ENCODE measurements at regions not wholly inside any gene's neighbourhood (a gene's known extent, or its start where the extent isn't known, plus 50 kb on each side); places are given as distances from the start of the nearest gene placed in this dataset.
"Not testable (repeated sequence)": the region's sequence is repeated elsewhere in the genome, so short reads cannot be mapped to it uniquely, and the experiment has no call there.

DNA sequence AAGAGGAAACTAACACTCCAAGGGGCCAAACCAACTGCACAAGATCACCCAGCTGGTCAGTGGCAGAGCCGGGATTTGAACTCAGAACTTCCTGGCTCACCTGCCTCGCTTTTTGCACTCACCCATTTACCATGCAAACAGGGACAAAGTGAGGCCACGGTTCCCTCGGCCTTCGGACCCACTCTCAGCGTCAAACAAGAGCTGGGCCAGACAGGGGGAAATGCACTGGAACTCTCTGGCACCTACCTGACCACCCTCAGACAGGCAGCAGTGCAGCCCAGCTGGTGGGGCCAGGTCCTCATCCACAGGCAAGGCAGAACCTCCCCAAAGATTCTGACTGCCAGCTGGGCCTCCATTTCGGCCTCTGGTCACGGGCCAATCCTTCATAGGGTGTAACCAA is 93.7 kb upstream of the SRSF6 start:
- no peaks in the 10 kb centered on the region for H3K36me3 ChIP-seq (ENCODE audit: insufficient read depth, low read length)
- H3K27ac ChIP-seq (ENCODE audit: low read depth, low read length), result no peak overlapping the region
- H3K4me3 ChIP-seq (ENCODE audit: low read depth, low read length), result no peak overlapping the region
- H3K27me3 ChIP-seq (ENCODE audit: insufficient read depth, low read length), result no peaks in the 10 kb centered on the region
- H2AFZ ChIP-seq (ENCODE audit: low read length, unreplicated experiment), result no peak overlapping the region
- H3K79me2 ChIP-seq (ENCODE audit: control insufficient read depth, insufficient read depth, low read length, unreplicated experiment), result no peaks in the 10 kb centered on the region
- no peaks in the 10 kb centered on the region for H3K4me1 ChIP-seq (ENCODE audit: control insufficient read depth, insufficient read depth, low read length, unreplicated experiment)

DNA sequence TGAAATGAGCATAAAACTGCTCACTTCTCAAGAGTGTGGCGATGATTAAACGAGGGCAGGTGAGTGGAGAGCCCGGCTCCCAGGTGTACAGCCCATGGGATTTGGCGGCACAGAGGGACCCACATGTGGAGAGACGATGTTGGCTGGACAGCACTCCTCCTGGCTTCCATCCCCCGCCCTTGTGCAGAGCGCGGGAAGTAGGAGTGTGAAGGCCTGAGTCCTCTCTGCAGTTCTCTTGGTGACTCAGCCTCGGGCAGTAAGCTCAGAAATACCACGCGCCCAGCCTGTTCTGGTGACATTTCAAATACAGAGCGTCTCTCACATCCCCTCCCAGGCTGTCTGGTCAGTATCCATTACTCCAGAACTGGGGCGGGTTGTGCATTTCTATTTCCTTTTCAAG is 94.2 kb upstream of the SRSF6 start:
- H3K79me2 ChIP-seq (ENCODE audit: control insufficient read depth, insufficient read depth, low read length, unreplicated experiment), result no peaks in the 10 kb centered on the region
- H2AFZ ChIP-seq (ENCODE audit: low read length, unreplicated experiment), result no peak overlapping the region
- no peaks in the 10 kb centered on the region for H3K4me1 ChIP-seq (ENCODE audit: control insufficient read depth, insufficient read depth, low read length, unreplicated experiment)
- H3K27me3 ChIP-seq (ENCODE audit: insufficient read depth, low read length), result no peaks in the 10 kb centered on the region
- no peaks in the 10 kb centered on the region for H3K36me3 ChIP-seq (ENCODE audit: insufficient read depth, low read length)
- no peak overlapping the region for H3K4me3 ChIP-seq (ENCODE audit: low read depth, low read length)
- H3K27ac ChIP-seq (ENCODE audit: low read depth, low read length), result no peak overlapping the region

DNA sequence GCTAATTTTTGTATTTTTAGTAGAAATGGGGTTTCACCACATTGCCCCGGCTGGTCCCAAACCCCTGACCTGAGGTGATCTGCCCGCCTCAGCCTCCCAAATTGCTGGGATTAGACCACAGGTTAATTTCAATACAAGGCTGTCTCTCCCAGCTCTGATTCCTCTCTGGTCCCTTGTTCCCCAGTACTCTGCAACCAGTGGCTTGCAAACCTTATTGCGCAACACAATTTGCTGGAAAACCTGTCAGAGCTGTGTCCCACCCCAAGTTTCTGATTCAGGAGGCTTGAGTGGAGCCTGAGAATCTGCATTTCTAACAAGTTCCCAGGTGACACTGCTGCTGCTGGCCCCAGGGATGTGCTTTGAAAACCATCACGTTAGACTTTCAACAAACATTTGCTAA is 96.2 kb upstream of the SRSF6 start:
- Histone ChIP-seq H3K27me3 (ENCODE audit: insufficient read depth, low read length) (no peaks in the 10 kb centered on the region), H3K4me3 (ENCODE audit: low read depth, low read length) (no peak overlapping the region), H3K36me3 (ENCODE audit: insufficient read depth, low read length) (no peaks in the 10 kb centered on the region)

DNA sequence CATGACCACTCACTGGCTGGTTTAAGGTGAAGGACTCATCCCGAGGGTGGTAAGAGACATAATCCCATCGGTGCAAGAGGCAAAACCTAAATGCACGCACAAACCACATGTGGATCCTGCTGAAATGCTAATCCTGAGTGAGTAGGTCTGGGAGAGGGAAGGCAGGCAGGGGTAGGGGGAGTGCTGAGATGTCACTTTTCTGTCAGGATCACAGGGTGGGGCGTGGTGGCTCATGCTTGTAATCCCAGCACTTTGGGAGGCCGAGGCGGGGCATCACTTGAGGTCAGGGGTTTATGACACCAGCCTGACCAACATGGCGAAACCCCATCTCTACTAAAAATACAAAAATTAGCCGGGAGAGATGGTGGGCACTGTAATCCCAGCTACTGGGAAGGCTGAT is 97.7 kb upstream of the SRSF6 start:
- H3K27ac ChIP-seq (ENCODE audit: low read depth, low read length), result no peak overlapping the region
- H3K4me1 ChIP-seq (ENCODE audit: control insufficient read depth, insufficient read depth, low read length, unreplicated experiment), result no peaks in the 10 kb centered on the region

More for the DNA sequence above, 96.2 kb upstream of the SRSF6 start:
- no peaks in the 10 kb centered on the region for H3K4me1 ChIP-seq (ENCODE audit: control insufficient read depth, insufficient read depth, low read length, unreplicated experiment)
- H3K27ac ChIP-seq (ENCODE audit: low read depth, low read length), result no peak overlapping the region
- no peak overlapping the region for H2AFZ ChIP-seq (ENCODE audit: low read length, unreplicated experiment)
- H3K79me2 ChIP-seq (ENCODE audit: control insufficient read depth, insufficient read depth, low read length, unreplicated experiment), result no peaks in the 10 kb centered on the region

DNA sequence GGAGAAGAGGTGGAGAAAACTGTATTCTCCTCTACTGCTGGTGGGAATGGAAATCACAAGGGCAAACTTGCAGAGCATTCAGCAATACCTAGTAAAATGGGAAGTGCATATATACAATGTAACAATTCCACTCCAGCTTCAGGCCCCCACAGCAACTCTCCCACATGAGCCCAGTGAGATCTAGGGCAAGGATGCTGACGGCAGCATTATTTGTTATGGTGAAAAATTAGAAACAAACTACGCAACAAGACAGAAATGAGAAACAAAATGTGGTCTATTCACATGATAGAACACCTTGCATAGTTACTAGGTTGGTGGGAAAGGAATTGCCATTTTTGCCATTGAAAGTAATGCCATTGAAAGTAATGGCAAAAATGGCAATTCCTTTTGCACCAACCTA is 98.9 kb upstream of the SRSF6 start:
- no peaks in the 10 kb centered on the region for H3K4me1 ChIP-seq (ENCODE audit: control insufficient read depth, insufficient read depth, low read length, unreplicated experiment)
- H3K4me3 ChIP-seq (ENCODE audit: low read depth, low read length), result no peak overlapping the region
- no peak overlapping the region for H3K27ac ChIP-seq (ENCODE audit: low read depth, low read length)
- H2AFZ ChIP-seq (ENCODE audit: low read length, unreplicated experiment), result no peak overlapping the region
- no peaks in the 10 kb centered on the region for H3K79me2 ChIP-seq (ENCODE audit: control insufficient read depth, insufficient read depth, low read length, unreplicated experiment)
- H3K27me3 ChIP-seq (ENCODE audit: insufficient read depth, low read length), result no peaks in the 10 kb centered on the region
- no peaks in the 10 kb centered on the region for H3K36me3 ChIP-seq (ENCODE audit: insufficient read depth, low read length)

More for the DNA sequence above, 97.7 kb upstream of the SRSF6 start:
- Histone ChIP-seq H3K27me3 (ENCODE audit: insufficient read depth, low read length) (no peaks in the 10 kb centered on the region), H3K36me3 (ENCODE audit: insufficient read depth, low read length) (no peaks in the 10 kb centered on the region), H3K79me2 (ENCODE audit: control insufficient read depth, insufficient read depth, low read length, unreplicated experiment) (no peaks in the 10 kb centered on the region), H3K4me3 (ENCODE audit: low read depth, low read length) (no peak overlapping the region), H2AFZ (ENCODE audit: low read length, unreplicated experiment) (no peak overlapping the region)

DNA sequence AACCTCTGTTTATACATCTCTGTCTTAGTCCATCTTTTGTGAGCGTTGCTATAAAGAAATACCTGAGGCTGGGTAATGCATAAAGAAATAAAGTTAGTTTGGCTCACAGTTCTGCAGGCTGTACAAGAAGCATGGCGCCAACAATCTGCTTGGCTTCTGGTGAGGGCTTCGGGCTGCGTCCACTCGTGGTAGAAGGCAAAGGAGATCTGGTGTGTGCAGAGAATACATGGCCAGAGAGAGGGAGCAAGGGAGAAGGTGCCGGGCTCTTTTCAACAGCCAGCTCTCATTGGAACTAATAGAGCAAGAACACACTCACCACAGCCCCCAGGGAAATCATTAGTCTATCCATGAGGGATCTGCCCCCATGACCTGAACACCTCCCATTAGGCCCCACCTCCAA is 100.3 kb upstream of the SRSF6 start:
- H3K79me2 ChIP-seq (ENCODE audit: control insufficient read depth, insufficient read depth, low read length, unreplicated experiment), result no peaks in the 10 kb centered on the region
- H3K4me1 ChIP-seq (ENCODE audit: control insufficient read depth, insufficient read depth, low read length, unreplicated experiment), result no peaks in the 10 kb centered on the region
- no peak overlapping the region for H3K4me3 ChIP-seq (ENCODE audit: low read depth, low read length)
- no peaks in the 10 kb centered on the region for H3K27me3 ChIP-seq (ENCODE audit: insufficient read depth, low read length)
- no peak overlapping the region for H3K27ac ChIP-seq (ENCODE audit: low read depth, low read length)
- H3K36me3 ChIP-seq (ENCODE audit: insufficient read depth, low read length), result no peaks in the 10 kb centered on the region
- no peak overlapping the region for H2AFZ ChIP-seq (ENCODE audit: low read length, unreplicated experiment)

DNA sequence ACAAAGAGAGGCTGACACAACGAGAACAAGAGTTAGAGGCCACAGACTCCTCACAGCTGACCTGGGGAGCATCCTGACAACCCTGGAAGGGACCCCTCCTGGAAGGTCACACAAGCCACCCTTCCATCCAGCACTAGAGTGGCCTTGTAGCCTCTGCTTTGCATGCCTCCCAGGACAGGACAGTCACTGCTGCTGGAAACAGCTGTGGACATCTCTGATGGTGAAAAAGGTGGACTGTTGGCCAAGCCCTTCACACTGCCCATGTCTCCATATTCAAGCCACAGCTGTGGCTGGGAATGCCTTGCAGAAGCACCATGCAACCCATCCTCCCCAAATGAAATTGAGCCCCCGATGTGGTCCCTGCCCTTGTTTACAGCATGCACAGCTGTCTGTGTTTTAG is 102.1 kb upstream of the SRSF6 start:
- no peaks in the 10 kb centered on the region for H3K4me1 ChIP-seq (ENCODE audit: control insufficient read depth, insufficient read depth, low read length, unreplicated experiment)
- H3K27me3 ChIP-seq (ENCODE audit: insufficient read depth, low read length), result no peaks in the 10 kb centered on the region
- H3K79me2 ChIP-seq (ENCODE audit: control insufficient read depth, insufficient read depth, low read length, unreplicated experiment), result no peaks in the 10 kb centered on the region
- no peaks in the 10 kb centered on the region for H3K36me3 ChIP-seq (ENCODE audit: insufficient read depth, low read length)
- H2AFZ ChIP-seq (ENCODE audit: low read length, unreplicated experiment), result no peak overlapping the region
- no peak overlapping the region for H3K27ac ChIP-seq (ENCODE audit: low read depth, low read length)
- no peak overlapping the region for H3K4me3 ChIP-seq (ENCODE audit: low read depth, low read length)

DNA sequence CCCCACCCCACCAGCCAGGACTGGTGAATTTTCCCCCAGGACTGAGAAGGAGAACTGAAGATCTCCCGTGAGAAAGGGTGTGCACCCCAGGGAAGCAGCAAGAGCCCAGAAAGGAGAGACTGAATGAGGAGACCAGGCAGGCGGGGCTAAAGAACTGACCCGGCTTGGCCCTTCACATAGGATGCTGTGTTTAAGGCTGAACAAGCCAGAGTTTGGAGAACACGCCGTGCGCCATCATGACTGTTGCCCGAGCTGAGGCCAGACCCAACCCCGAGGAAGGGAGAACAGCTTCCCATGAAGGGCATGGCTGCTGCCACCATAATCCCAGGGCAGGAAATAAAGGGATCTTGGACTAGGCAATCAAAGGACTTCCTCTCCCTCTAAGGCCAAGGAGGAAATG is 104.7 kb upstream of the SRSF6 start:
- Histone ChIP-seq H3K27ac (ENCODE audit: low read depth, low read length) (no peak overlapping the region), H2AFZ (ENCODE audit: low read length, unreplicated experiment) (no peak overlapping the region), H3K79me2 (ENCODE audit: control insufficient read depth, insufficient read depth, low read length, unreplicated experiment) (no peaks in the 10 kb centered on the region), H3K27me3 (ENCODE audit: insufficient read depth, low read length) (no peaks in the 10 kb centered on the region), H3K4me1 (ENCODE audit: control insufficient read depth, insufficient read depth, low read length, unreplicated experiment) (no peaks in the 10 kb centered on the region), H3K4me3 (ENCODE audit: low read depth, low read length) (no peak overlapping the region), H3K36me3 (ENCODE audit: insufficient read depth, low read length) (no peaks in the 10 kb centered on the region)

DNA sequence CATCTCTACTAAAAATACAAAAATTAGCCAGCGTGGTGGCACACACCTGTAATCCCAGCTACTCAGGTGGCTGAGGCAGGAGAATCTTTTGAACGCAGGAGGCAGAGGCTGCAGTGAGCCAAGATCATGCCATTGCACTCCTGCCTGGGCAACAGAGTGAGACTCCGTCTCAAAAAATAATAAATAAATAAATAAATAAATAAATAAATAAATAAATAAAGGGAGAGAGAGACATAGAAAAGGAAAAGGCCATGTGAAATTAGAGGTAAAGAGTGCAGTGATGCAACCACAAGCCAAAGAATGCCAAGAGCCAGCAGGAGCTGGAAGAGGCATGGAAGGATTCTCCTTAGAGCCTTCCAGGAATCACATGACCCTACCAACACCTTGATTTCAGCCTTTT is 107.0 kb upstream of the SRSF6 start:
- not testable (repeated sequence) for H3K4me3 ChIP-seq (ENCODE audit: low read depth, low read length); H3K36me3 ChIP-seq (ENCODE audit: insufficient read depth, low read length); H3K27me3 ChIP-seq (ENCODE audit: insufficient read depth, low read length); H3K4me1 ChIP-seq (ENCODE audit: control insufficient read depth, insufficient read depth, low read length, unreplicated experiment); H3K79me2 ChIP-seq (ENCODE audit: control insufficient read depth, insufficient read depth, low read length, unreplicated experiment); H3K27ac ChIP-seq (ENCODE audit: low read depth, low read length); H2AFZ ChIP-seq (ENCODE audit: low read length, unreplicated experiment)

DNA sequence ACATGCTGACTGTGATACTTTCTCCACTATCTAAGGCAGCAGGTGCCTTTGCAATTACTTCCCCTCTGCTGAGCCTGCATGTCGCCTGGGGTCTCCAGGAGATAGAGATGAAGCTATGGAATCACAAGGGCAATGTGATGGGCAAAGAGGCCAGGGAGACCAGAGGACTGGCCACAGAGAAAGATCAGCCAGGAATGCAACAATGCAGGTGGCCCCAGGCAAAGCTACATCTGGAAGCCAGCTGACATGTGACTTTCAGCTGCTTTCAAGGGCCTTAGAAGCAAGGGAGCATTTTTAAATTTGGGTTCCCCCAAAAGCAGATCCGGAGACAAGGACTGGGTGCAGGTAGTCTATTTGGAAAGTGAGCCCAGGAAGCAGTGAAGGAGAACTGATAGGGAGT is 107.9 kb upstream of the SRSF6 start:
- H3K79me2 ChIP-seq (ENCODE audit: control insufficient read depth, insufficient read depth, low read length, unreplicated experiment), result no peaks in the 10 kb centered on the region
- no peaks in the 10 kb centered on the region for H3K4me1 ChIP-seq (ENCODE audit: control insufficient read depth, insufficient read depth, low read length, unreplicated experiment)
- no peaks in the 10 kb centered on the region for H3K36me3 ChIP-seq (ENCODE audit: insufficient read depth, low read length)
- H3K4me3 ChIP-seq (ENCODE audit: low read depth, low read length), result no peak overlapping the region
- no peak overlapping the region for H2AFZ ChIP-seq (ENCODE audit: low read length, unreplicated experiment)
- no peak overlapping the region for H3K27ac ChIP-seq (ENCODE audit: low read depth, low read length)
- H3K27me3 ChIP-seq (ENCODE audit: insufficient read depth, low read length), result no peaks in the 10 kb centered on the region

DNA sequence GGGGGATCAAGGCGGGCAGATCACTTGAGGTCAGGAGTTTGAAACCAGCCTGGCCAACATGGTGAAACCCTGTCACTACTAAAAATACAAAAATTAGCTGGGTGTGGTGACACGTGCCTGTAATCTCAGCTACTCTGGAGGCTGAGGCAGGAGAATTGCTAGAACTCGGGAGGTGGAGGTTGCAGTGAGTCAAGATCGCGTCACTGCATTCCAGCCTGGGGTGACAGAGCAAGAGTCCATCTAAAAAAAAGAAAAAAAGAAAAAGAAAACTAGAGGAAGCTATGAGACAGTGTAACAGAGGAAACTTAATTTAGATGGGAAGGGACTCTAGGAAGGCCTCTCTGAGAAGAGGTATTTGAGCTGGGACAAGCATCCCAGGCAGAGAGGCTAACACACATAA is 109.9 kb upstream of the SRSF6 start:
- H3K27ac ChIP-seq (ENCODE audit: low read depth, low read length); H2AFZ ChIP-seq (ENCODE audit: low read length, unreplicated experiment); H3K4me1 ChIP-seq (ENCODE audit: control insufficient read depth, insufficient read depth, low read length, unreplicated experiment); H3K36me3 ChIP-seq (ENCODE audit: insufficient read depth, low read length); H3K27me3 ChIP-seq (ENCODE audit: insufficient read depth, low read length); H3K4me3 ChIP-seq (ENCODE audit: low read depth, low read length); H3K79me2 ChIP-seq (ENCODE audit: control insufficient read depth, insufficient read depth, low read length, unreplicated experiment): not testable (repeated sequence)

DNA sequence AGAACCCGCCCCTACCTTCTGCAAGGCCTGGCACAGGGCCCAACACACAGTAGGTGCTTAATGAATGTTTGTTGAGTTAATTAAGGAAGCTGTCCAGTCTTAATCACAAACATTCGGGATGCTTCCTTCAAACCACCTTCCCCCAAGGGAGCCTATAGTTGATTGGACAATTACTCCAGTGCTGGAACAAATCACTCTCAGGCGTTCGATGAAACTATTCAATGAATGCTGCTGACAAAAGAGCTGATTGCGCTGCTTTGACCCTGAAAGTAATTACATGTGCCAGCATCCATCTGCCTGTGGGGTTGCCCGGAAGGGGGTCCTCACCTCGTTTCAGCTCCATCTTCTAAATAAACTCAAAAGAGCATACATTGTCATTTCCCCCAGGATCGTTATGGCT is 112.0 kb upstream of the SRSF6 start:
- no peaks in the 10 kb centered on the region for H3K4me1 ChIP-seq (ENCODE audit: control insufficient read depth, insufficient read depth, low read length, unreplicated experiment)
- H3K27me3 ChIP-seq (ENCODE audit: insufficient read depth, low read length), result no peaks in the 10 kb centered on the region
- no peak overlapping the region for H3K4me3 ChIP-seq (ENCODE audit: low read depth, low read length)
- no peaks in the 10 kb centered on the region for H3K36me3 ChIP-seq (ENCODE audit: insufficient read depth, low read length)
- no peaks in the 10 kb centered on the region for H3K79me2 ChIP-seq (ENCODE audit: control insufficient read depth, insufficient read depth, low read length, unreplicated experiment)
- H2AFZ ChIP-seq (ENCODE audit: low read length, unreplicated experiment), result no peak overlapping the region
- no peak overlapping the region for H3K27ac ChIP-seq (ENCODE audit: low read depth, low read length)

All from ACC112 (cell line).